Astrocyte of the spinal cord (primary cell): ENCODE measurements at regions not wholly inside any gene's neighbourhood (a gene's known extent, or its start where the extent isn't known, plus 50 kb on each side); places are given as distances from the start of the nearest gene placed in this dataset.

Experiments used
- DNase-seq: peaks from one replicate; pipeline ENCODE4 v3.0.0; 2011; ENCODE audit warnings: low read depth, low spot score
- H3K4me3 ChIP-seq: 2 replicates; pipeline ENCODE4 v1.5.1; 2011; ENCODE audit warnings: low read depth, mild to moderate bottlenecking, low read length, moderate library complexity
- in situ Hi-C: cut with HindIII; loops from 2 replicates; pipeline ENCODE4 v1.10.0; 2017; ENCODE audit warnings: low sequenced_read_pairs
- TF ChIP-seq, protein P1 (sequence below): IDR thresholded peaks from 2 replicates; pipeline ENCODE4 v1.5.1; 2012; ENCODE audit warnings: low read depth, mild to moderate bottlenecking, low read length, inconsistent platforms

DNA sequence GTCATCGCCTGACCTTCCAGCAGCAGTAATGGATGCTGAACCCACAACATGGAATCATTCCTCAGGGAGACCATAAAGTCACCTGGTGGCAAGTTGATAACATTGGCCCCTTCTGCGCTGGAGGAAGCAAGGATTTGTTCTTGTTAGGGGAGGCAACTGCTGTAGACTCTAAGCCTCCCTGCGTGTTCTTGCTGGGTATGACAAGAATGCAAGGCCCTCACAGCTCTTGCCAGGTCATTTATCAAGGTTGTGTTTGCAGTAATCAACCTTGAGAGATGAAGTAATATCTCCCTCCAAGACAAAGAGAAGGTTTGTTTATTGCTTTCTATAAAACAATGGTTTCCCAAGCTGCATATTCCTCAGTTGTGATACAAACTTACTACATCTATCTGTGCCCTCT, 80.9 kb downstream of the PERP start:
- TF ChIP-seq, protein P1, sequence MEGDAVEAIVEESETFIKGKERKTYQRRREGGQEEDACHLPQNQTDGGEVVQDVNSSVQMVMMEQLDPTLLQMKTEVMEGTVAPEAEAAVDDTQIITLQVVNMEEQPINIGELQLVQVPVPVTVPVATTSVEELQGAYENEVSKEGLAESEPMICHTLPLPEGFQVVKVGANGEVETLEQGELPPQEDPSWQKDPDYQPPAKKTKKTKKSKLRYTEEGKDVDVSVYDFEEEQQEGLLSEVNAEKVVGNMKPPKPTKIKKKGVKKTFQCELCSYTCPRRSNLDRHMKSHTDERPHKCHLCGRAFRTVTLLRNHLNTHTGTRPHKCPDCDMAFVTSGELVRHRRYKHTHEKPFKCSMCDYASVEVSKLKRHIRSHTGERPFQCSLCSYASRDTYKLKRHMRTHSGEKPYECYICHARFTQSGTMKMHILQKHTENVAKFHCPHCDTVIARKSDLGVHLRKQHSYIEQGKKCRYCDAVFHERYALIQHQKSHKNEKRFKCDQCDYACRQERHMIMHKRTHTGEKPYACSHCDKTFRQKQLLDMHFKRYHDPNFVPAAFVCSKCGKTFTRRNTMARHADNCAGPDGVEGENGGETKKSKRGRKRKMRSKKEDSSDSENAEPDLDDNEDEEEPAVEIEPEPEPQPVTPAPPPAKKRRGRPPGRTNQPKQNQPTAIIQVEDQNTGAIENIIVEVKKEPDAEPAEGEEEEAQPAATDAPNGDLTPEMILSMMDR: no peak
- DNase-seq: no peak
- no peak overlapping the region for H3K4me3 ChIP-seq
- in situ Hi-C loops: no loop called here

DNA sequence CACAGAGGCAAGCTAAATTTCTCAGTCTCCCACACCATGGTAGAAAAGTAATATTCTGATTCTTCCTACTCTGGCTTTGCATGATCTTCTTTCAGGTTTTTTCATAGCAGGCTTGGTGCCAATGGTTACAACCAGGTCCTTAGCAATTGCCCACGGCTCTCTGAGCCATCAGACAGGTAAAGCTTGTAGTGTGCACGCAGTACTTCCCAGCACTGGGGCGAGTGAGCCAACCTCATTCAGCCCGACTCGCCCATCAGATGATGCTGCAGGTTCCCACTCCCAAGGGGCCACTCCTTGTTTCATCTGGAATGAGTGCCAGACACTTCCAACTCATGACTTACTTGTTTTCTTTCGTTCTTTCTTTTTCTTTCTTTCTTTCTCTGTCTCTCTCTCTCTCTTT, 78.3 kb downstream of the PERP start:
- no peak for DNase-seq
- H3K4me3 ChIP-seq: no peak overlapping the region
- in situ Hi-C loops: no loop called here
- TF ChIP-seq, protein P1: no peak

DNA sequence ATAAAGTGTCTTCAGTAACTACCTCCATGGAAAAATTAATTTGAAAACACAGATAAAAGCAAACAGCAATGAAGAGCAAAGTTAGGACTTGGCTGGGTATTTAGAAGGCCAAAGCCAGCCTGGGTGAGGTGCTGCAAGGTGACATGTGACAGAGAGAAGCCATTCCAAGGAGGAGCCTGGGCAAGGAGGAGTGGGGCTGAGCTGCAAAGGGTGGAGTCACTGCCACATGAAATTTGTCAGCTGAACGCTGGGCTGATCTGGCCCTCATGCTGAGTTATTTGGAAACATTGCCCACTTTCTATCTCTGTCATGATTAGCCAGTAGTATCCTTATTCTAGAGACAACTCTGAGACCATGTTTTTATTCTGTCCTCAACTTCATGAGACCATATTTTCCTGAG, 76.3 kb downstream of the PERP start:
- in situ Hi-C loops: no loop called here
- no peak overlapping the region for H3K4me3 ChIP-seq
- DNase-seq: no peak
- TF ChIP-seq, protein P1: no peak

DNA sequence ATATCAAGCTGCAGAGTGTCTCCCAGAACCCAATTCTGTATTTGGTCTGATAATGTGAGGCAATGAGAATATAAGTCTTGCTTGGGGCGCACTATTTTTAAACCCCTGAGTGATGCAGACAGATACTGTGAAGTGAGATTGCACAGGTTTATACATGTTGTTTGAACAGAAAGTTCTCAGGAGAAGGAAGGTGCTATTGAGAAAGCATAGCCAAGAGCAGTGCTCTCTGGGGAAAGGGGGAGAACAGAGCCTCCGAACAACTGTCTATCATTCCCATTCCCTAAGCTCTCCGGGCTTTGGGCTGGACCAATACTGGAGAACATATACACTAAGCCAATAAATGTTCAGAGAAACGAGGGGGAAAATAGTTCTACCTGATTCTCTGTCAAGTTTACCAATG, 75.8 kb downstream of the PERP start:
- TF ChIP-seq, protein P1: no peak
- no peak for DNase-seq
- H3K4me3 ChIP-seq: no peak overlapping the region
- in situ Hi-C loops: no loop called here

DNA sequence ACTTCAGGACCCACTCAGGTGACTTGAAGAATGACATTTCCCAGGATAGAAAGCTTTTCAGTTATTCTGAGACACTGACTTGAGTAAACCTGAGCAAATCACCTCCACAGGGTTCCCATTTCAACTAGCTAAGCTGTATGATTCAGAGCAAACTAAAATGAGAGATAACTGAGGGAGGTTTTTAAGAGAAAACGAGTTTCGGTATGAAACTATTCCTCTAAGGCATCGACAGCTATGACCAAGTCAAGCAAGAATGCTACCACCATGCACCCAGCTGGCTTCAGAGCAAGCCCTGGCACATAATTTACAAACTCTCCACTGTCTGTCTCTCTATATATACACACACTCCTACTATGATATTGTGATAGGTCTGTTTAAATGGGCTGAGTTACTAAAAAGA, 75.4 kb downstream of the PERP start:
- TF ChIP-seq, protein P1: no peak
- H3K4me3 ChIP-seq: no peak overlapping the region
- in situ Hi-C loops: no loop called here
- peak; percentile 2 for DNase-seq

DNA sequence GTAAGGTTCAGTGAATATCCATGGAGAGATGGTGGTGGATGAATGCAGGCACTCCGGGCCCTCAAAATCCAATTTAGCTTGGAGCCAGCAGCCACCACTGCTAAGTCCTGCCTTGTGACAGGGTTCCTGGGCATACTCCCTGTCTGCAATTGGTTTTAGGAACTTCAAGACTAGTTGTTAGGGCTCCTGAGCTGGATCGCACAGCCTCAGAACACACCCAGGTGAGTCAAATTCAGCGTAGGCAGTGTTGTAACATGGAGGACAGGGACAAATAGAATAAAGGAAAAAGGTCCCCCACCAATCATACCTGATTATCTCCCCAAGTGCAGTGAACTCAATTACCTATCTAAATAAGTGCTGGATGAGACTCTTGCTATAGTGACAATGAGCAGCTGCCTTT, 74.6 kb downstream of the PERP start:
- H3K4me3 ChIP-seq: no peak overlapping the region
- no peak for DNase-seq
- in situ Hi-C loops: no loop called here
- TF ChIP-seq, protein P1: no peak

DNA sequence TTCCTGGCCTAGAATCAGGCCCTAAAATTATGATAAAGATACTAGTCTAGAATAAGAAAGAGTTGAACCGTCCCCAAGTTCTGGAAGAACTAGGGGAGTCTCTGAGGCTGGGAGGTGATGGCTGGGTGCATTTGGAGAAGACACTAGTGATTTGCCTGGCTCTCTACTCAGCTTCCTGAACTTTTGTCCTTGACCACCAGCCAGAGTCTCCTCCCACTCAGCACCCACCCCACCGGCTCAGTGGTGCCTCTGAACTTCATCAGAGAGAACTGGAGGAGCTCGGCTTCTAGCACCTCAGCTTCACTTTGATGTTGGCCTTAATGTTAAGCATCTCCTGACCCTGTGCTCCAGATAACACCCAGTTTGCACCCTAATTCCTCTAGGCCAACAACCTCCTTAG, 73.0 kb downstream of the PERP start:
- TF ChIP-seq, protein P1: no peak

More for the DNA sequence above, 73.0 kb downstream of the PERP start:
- DNase-seq: no peak
- H3K4me3 ChIP-seq: no peak overlapping the region
- in situ Hi-C loops: no loop called here
